HG03108 (cell line): ENCODE measurements at regions not wholly inside any gene's neighbourhood (a gene's known extent, or its start where the extent isn't known, plus 50 kb on each side); places are given as distances from the start of the nearest gene placed in this dataset.

Experiments used
- ATAC-seq: cut with Tn5 transposase; IDR thresholded peaks from one replicate; pipeline ENCODE4 v1.9.1; 2021; ENCODE audit warnings: moderate library complexity; ENCODE audit not compliant: unreplicated experiment

- ATAC-seq, result no peak
These were observed 392.3 kb downstream of the OMA1 start for GRCh38 chr1:58154256-58154655.

GRCh38 chr1:58152697-58153096 is 393.8 kb downstream of the OMA1 start:
- no peak for ATAC-seq

- ATAC-seq, result no peak
These were observed 397.2 kb downstream of the OMA1 start for GRCh38 chr1:58149271-58149812.

- ATAC-seq, result no peak
These were observed 401.7 kb downstream of the OMA1 start for GRCh38 chr1:58144698-58145270.

- no peak for ATAC-seq
These were observed 402.4 kb downstream of the OMA1 start for GRCh38 chr1:58143972-58144697.

GRCh38 chr1:58136387-58136786 is 410.1 kb downstream of the OMA1 start:
- no peak for ATAC-seq

GRCh38 chr1:58135821-58136321 is 410.7 kb downstream of the OMA1 start:
- ATAC-seq, result no peak

GRCh38 chr1:58133562-58133961 is 413.0 kb downstream of the OMA1 start:
- no peak for ATAC-seq

- ATAC-seq, result no peak
These were observed 423.5 kb downstream of the OMA1 start for GRCh38 chr1:58123051-58123450.

- no peak for ATAC-seq
These were observed 426.6 kb downstream of the OMA1 start for GRCh38 chr1:58119971-58120370.

GRCh38 chr1:58116284-58116683 is 430.2 kb downstream of the OMA1 start:
- no peak for ATAC-seq

- no peak for ATAC-seq
These were observed 436.8 kb downstream of the OMA1 start for GRCh38 chr1:58109646-58110200.

- ATAC-seq, result no peak
These were observed 437.7 kb downstream of the OMA1 start for GRCh38 chr1:58108783-58109182.

GRCh38 chr1:58107943-58108342 is 438.6 kb downstream of the OMA1 start:
- ATAC-seq, result no peak

- peak; percentile 67 for ATAC-seq
These were observed 441.6 kb downstream of the OMA1 start for GRCh38 chr1:58104960-58105359.

GRCh38 chr1:58096714-58097113 is 449.8 kb downstream of the OMA1 start:
- no peak for ATAC-seq

- no peak for ATAC-seq
These were observed 451.3 kb downstream of the OMA1 start for GRCh38 chr1:58095183-58095582.

- ATAC-seq, result no peak
These were observed 452.3 kb downstream of the OMA1 start for GRCh38 chr1:58094221-58094620.

GRCh38 chr1:58090640-58091039 is 455.9 kb downstream of the OMA1 start:
- ATAC-seq, result no peak

- no peak for ATAC-seq
These were observed 456.5 kb downstream of the OMA1 start for GRCh38 chr1:58089898-58090534.

GRCh38 chr1:58084266-58084665 is 462.3 kb downstream of the OMA1 start:
- no peak for ATAC-seq

- no peak for ATAC-seq
These were observed 463.9 kb downstream of the OMA1 start for GRCh38 chr1:58082596-58082995.
